OCI-LY3 (cell line): ENCODE measurements at regions not wholly inside any gene's neighbourhood (a gene's known extent, or its start where the extent isn't known, plus 50 kb on each side); places are given as distances from the start of the nearest gene placed in this dataset.

ENCODE experiments used
- H2AFZ ChIP-seq: fragments of 200-600, 300-600 bp; shearing (Covaris generic); 2 replicates; pipeline ENCODE4 v1.6.0; 2014; ENCODE audit warnings: antibody characterized with exemption, low read depth, low read length
- H3K27ac ChIP-seq: fragments of 200-600, 300-600 bp; sonication (generic); 2 replicates; pipeline ENCODE4 v1.5.1; 2014; ENCODE audit warnings: mild to moderate bottlenecking, low read length, moderate library complexity, mixed read lengths
- H3K27me3 ChIP-seq: fragments of 200-600, 300-600 bp; sonication (generic); 2 replicates; pipeline ENCODE4 v1.6.1; 2014; ENCODE audit warnings: low read depth, low read length, mixed read lengths
- H3K36me3 ChIP-seq: fragments of 200-600, 300-600 bp; sonication (generic); replicated peaks from 2 replicates; pipeline ENCODE3; 2014; ENCODE audit warnings: low read depth, low read length, mixed read lengths
- H3K4me1 ChIP-seq: fragments of 300-600, 200-600 bp; sonication (generic); 2 replicates; pipeline ENCODE4 v1.6.1; 2014; ENCODE audit warnings: low read length, mixed read lengths
- H3K4me2 ChIP-seq: fragments of 200-600, 300-600 bp; sonication (generic); 2 replicates; pipeline ENCODE4 v1.6.1; 2014; ENCODE audit warnings: low read length, mixed read lengths
- H3K4me3 ChIP-seq: fragments of 300-600, 200-600 bp; sonication (generic); 2 replicates; pipeline ENCODE4 v1.5.1; 2014; ENCODE audit warnings: antibody characterized with exemption, mild to moderate bottlenecking, low read length, moderate library complexity
- H3K79me2 ChIP-seq: fragments of 300-600, 200-600 bp; shearing (Covaris generic); 2 replicates; pipeline ENCODE4 v1.6.1; 2014; ENCODE audit warnings: mild to moderate bottlenecking, low read length, mixed read lengths
- H3K9ac ChIP-seq: fragments of 300-600, 200-600 bp; shearing (Covaris generic); 2 replicates; pipeline ENCODE4 v1.6.0; 2014; ENCODE audit warnings: mild to moderate bottlenecking, low read length, moderate library complexity
- H3K9me3 ChIP-seq: fragments of 200-600, 300-600 bp; shearing (Covaris generic); 2 replicates; pipeline ENCODE4 v1.6.1; 2014; ENCODE audit warnings: low read length, mixed read lengths; ENCODE audit not compliant: insufficient read depth
- H4K20me1 ChIP-seq: fragments of 200-600, 300-600 bp; sonication (generic); 2 replicates; pipeline ENCODE4 v1.6.1; 2016; ENCODE audit warnings: low read length, mixed read lengths; ENCODE audit not compliant: insufficient read depth
- CTCF ChIP-seq: fragments of 200-600, 300-600 bp; sonication (generic); IDR thresholded peaks from 2 replicates; pipeline ENCODE4 v1.5.1; 2014; ENCODE audit warnings: antibody characterized with exemption, low read length, low read depth
- EZH2phosphoT487 ChIP-seq: fragments of 200-600 bp; shearing (Covaris generic); IDR thresholded peaks from 2 replicates; pipeline ENCODE4 v1.6.1; 2018; ENCODE audit warnings: antibody characterized with exemption, mixed run types, low read depth

GRCh38 chr1:232560940-232561339, 69.0 kb downstream of the SIPA1L2 start:
- Histone ChIP-seq H3K79me2 (no peaks in the 10 kb centered on the region), H3K9ac (no peak overlapping the region), H3K9me3 (no peaks in the 10 kb centered on the region), H3K36me3 (no peaks in the 10 kb centered on the region), H3K4me1 (no peaks in the 10 kb centered on the region), H3K27me3 (no peaks in the 10 kb centered on the region), H2AFZ (no peak overlapping the region), H3K4me2 (no peak overlapping the region), H3K27ac (no peak overlapping the region), H4K20me1 (no peaks in the 10 kb centered on the region), H3K4me3 (no peak overlapping the region)
- TF ChIP-seq EZH2phosphoT487 (no peak), CTCF (no peak)

- no peaks in the 10 kb centered on the region for H3K79me2 ChIP-seq
- no peak overlapping the region for H3K4me2 ChIP-seq
- no peak overlapping the region for H2AFZ ChIP-seq
- no peak overlapping the region for H3K4me3 ChIP-seq
- TF ChIP-seq CTCF (no peak), EZH2phosphoT487 (no peak)
- H3K27me3 ChIP-seq, result peaks cover 3% of the 10 kb centered on the region; the same call in 1 of the 2 replicates
- no peak overlapping the region for H3K9ac ChIP-seq
- H3K27ac ChIP-seq, result no peak overlapping the region
- no peaks in the 10 kb centered on the region for H4K20me1 ChIP-seq
- no peaks in the 10 kb centered on the region for H3K36me3 ChIP-seq
- H3K9me3 ChIP-seq, result no peaks in the 10 kb centered on the region
- no peaks in the 10 kb centered on the region for H3K4me1 ChIP-seq
Observed at GRCh38 chr1:232558954-232559353, 71.0 kb downstream of the SIPA1L2 start.

- Histone ChIP-seq H3K9ac (no peak overlapping the region), H3K4me2 (no peak overlapping the region), H3K4me1 (no peaks in the 10 kb centered on the region), H3K9me3 (no peaks in the 10 kb centered on the region), H3K4me3 (no peak overlapping the region), H3K79me2 (no peaks in the 10 kb centered on the region), H4K20me1 (no peaks in the 10 kb centered on the region), H3K27ac (no peak overlapping the region), H3K36me3 (no peaks in the 10 kb centered on the region), H2AFZ (no peak overlapping the region), H3K27me3 (peaks cover 3% of the 10 kb centered on the region; the same call in 1 of the 2 replicates)
- TF ChIP-seq CTCF, result no peak
- TF ChIP-seq EZH2phosphoT487, result no peak
Observed at GRCh38 chr1:232557502-232558191, 72.3 kb downstream of the SIPA1L2 start.

- Histone ChIP-seq H3K27ac (no peak overlapping the region), H3K36me3 (no peaks in the 10 kb centered on the region), H3K4me3 (no peak overlapping the region), H3K9ac (no peak overlapping the region), H3K79me2 (no peaks in the 10 kb centered on the region), H3K27me3 (peaks cover 3% of the 10 kb centered on the region; the same call in 1 of the 2 replicates), H3K9me3 (no peaks in the 10 kb centered on the region), H4K20me1 (no peaks in the 10 kb centered on the region), H2AFZ (no peak overlapping the region), H3K4me1 (no peaks in the 10 kb centered on the region), H3K4me2 (no peak overlapping the region)
- TF ChIP-seq EZH2phosphoT487 (no peak), CTCF (no peak)
Observed at GRCh38 chr1:232557096-232557495, 72.8 kb downstream of the SIPA1L2 start.
